Epidermal melanocyte (primary cell): ENCODE measurements at regions not wholly inside any gene's neighbourhood (a gene's known extent, or its start where the extent isn't known, plus 50 kb on each side); places are given as distances from the start of the nearest gene placed in this dataset.

ENCODE experiments used
- DNase-seq: peaks from one replicate; pipeline ENCODE4 v3.0.0; 2011; ENCODE audit warnings: low spot score; ENCODE audit not compliant: insufficient read length

DNA sequence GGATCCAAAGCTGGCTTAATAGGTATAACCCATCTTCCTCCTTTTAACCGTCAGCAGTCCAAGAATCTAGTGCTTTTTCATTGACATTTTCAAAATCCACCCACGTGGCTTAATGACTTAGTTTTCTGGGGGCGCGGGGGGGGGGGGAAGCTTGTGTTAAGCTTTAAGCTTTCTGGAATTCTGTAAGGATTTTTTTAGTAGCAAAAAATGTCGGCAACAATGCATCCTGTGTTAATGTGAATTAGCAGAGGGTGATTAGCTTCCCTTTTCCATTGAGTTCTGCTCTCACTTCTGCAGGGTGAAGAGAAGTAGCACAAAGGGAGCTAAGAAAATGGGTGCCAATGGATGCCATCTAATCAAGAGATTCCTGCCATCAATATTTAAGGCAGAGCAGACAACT is 348.2 kb downstream of the SAMD5 start:
- DNase-seq, result no peak

DNA sequence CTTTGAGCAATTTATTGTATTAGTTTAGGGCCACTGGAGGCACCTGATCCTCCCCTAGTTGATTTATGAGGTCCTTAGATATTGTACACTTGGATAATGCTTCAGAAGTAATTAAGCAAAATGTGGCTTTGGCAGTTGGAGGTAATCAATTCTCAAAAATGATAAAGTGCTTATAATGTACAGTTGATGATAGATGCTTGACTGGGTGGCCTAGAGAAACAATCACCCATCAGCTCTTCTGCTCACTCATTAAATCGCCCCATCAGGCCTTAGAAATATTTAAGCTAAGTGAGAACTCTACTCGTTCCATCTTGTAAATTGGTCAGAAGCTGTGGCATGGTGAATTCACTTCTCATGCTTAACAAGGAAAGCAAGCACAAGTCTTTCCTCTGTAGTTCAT is 349.9 kb downstream of the SAMD5 start:
- no peak for DNase-seq

DNA sequence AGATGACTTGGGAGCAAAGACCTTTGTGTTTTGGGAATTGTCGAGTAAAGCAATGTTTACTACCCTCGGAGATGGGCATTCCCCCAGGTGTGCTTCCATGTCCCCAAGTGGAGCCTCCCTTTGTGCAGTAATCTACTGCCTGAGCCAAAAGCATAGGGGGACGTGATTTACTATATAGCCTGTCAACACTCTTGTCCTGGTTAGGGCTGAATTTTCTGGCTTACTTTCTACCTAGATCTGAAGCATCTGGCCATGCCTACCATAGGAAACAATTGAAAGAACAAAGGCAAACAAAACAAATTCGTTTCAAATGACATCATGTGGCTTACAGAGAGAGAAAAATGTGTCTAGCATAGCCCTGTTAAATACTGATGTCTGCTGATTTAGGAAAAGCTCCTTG is 350.6 kb downstream of the SAMD5 start:
- DNase-seq, result no peak

DNA sequence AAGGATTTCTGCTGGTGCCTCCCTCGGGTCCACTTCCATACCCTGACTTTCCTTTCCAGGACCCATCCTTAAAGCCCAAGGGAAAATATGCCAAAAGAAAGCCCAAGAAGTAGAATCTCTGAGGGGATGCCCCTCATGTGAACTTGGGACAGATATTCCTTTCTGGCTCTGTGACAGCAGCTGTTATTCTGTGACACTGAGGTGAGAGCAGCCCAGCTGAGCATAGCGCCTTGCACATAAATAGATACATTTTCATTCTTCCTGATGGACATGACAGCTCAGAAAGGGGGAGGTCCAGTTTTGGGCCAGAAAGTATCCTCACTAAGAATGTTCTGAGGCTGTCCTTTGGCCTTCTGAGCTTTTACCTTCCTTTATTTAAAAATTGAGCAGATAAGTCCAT is 353.2 kb downstream of the SAMD5 start:
- DNase-seq, result no peak

DNA sequence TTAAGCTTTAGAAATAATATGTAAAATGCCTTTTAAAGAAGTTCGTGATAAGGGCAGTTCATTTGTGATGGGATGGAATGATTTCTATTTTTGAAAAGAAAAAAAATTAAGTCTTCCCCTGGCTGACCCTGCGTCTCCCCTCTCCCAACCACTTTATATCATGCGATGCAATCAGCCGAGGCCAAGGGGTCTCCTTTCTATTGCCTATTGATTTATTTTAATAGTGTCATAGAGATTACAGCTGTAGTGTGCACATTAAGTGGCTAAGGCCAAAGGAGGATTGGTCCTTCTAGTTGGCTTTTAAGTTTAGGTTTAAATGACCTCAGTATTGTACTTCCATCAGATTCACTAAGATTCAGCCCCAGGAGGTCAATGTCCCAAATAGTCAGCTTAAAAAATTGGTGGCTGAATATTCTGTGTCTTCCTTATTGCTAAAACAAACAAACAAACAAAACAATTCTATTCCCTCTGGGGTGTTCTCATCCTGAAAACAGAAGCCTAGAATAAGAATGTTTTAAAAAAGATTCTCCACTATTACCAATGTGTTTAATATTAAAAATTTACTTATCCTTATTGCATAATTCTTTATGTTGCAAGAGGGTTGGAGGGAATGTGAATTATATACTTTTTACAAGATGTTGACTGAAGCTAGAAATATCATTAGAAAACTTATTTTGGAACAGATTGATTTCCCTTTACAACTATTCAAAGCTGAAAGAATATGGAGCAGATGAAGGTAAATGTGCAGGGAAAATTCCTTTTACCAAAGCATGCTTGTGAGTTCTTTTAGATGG is 359.1 kb downstream of the SAMD5 start:
- no peak for DNase-seq

DNA sequence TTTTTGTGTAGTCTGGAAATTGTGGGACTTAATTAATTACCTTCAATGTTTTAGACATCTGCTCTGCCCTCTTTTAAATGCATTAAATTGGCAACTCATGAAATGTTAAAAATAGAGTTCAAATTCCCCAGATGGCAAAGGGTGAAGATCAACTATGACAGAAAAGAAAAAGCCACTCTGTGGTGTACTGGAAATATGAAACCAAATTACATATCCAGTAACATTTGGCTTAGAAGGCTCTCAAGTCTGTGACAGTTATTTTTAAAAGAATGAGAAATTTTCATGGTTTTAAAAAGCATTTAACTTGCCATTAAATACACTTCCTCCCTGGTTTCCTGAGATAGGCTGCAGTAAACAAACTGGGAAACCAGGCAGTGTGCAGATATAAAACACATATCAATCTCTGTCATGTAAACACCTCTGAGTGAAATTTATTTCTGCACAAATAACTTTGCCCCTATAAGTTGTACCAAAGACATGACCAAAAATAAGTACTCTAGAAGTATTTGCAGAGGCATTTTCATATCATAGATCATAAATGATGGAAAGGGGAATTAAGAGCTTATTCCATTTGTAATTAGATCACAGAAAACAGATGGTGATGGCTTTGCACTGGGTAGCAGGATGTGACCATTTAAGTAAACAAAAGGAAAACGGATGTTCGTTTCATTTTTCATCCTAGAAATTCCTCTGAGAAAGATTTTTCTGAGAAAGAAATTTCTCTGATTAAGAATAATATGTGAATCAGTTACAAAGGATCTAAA is 360.1 kb downstream of the SAMD5 start:
- DNase-seq, result no peak

DNA sequence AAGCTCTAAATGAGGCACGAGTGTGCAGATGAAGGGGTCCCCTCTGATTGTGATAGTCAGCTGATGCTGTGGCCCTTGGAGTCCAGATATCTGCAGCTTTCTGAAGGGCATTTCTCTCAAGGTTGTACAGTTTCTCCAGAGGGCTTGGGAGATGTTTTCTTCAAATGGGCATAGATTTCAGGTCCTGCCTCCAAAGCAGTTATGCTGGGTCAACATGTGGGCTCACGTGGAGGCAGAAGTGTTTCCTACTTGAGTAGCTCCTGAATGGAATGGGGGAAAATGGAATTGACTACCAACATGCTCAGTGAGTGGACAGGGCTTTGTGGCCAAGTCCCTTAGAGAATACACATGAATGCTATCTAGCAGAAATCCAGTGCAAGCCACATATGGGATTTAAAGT is 360.7 kb downstream of the SAMD5 start:
- DNase-seq, result no peak

DNA sequence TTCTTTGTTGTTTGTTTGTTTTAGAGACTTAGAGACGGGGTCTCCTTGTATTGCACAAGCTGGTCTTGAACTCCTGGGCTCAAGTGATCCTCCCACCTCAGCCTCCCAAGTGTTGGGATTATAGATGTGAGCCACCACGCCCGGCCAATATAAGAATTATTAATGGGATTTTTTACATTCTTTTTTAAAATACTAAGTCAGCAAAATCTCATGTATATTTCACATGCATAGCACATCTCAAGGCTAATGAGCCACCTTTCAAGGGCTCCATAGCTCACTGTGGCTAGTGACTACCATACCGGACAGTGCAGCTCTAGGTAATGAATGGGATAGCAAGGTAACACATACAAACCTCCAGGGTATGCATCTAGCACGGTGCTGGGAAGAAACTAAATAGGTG is 361.4 kb downstream of the SAMD5 start:
- DNase-seq, result no peak

DNA sequence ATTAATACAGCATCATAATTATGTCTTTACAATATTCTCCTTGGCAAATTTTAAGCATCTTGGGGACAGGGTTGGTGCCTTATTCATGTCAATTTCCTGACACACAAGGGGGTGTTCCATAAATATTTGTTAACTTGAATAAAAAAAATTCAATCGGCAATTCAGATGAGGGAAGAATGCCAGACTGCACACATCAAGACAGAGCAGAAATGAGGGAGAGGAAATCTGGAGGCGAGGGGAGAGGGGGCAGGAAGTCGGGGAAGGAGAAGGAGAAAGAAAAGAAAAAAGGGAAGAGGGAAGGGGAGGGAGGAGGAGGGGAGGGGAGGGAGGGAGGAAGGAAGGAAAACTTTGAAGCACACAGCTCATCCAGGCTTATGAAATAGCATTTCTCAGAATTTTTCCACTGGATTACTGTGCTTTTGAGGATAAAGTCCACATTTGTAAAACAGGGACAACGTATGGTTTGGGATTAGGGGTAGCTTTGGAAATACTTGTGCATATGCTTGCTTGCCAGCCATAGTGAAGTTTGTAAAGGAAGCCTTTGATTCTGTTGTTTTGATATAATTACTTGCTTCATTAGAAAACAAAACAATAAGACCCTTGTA is 362.1 kb downstream of the SAMD5 start:
- no peak for DNase-seq

DNA sequence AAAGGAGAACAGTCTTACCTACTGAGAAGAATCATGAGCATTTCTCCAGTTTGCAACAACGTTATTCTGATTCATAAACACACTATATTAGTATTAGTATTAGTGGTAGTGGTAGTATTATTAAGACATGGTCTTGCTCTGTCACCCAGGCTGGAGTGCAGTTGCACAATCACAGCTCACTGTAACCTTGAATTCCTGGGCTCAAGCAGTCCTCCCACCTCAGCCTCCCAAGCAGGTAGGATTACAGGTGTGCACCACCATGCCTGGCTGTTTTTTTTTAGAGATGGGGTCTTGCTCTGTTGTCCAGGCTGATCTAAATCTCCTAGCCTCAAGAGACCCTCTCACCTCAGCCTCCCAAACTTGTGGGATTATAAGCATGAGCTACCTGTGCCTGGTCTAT is 363.5 kb downstream of the SAMD5 start:
- no peak for DNase-seq

DNA sequence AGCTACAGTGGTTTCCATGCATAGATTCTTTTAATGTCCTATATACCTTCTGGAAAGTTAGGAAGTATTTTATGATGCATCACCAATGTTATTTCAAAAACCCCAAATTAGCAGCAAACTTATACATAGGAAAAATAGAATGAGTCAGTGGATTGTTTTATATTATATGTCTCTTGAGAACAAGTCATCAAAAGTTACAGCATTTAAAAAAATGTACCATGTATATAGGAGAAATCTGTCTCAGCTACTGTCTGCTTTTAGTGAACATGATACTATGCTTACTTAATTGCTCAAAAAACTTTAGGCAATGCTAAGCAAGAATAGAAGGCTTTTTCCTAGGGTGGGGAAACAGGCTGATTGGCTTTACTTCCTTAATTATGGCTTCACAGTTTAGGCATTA is 365.3 kb downstream of the SAMD5 start:
- no peak for DNase-seq

DNA sequence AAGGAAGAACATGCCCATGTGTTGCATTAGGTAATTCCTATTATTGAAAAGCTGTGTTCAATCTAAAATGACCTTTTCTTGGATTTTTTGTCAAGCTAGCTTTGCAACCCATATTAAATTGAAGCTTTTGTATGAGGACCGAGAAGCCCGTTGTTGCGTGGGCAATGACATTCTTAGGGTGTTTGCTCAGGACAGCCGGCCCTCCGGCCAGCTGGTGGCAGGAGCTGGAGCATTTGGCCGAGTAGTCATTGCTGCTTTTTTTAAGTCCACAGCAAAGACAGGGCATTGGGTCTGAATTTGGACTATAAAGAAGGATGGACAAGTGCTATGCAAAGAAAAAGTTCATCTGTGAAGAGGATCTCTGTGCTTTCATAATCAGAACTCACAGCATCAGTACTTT is 365.8 kb downstream of the SAMD5 start:
- no peak for DNase-seq

DNA sequence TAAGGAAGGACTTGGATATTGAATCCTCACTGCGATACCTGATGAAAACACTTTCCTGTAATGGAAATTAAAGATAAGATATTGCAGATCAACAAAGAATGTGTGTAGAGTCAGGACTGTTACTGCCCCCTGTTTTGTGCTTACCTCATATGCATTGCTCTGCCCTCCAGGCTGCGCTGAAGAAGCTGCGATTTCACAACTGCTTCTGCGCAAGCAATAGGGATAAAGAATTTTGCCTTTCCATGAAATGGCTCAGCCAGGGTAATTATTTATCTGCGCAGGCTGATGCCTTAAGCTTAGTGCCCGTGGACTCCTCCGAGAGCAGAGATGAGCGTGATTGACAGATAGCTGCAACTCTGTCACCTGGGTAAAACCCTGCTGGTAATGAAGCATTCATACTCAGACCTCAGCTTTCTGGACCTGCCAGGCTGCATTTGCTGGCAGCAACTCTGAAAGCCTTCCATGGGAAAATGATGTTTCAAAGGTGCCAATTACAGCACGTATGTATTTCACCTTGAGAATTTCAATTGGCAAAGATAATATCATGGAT is 370.6 kb downstream of the SAMD5 start:
- DNase-seq, result no peak

DNA sequence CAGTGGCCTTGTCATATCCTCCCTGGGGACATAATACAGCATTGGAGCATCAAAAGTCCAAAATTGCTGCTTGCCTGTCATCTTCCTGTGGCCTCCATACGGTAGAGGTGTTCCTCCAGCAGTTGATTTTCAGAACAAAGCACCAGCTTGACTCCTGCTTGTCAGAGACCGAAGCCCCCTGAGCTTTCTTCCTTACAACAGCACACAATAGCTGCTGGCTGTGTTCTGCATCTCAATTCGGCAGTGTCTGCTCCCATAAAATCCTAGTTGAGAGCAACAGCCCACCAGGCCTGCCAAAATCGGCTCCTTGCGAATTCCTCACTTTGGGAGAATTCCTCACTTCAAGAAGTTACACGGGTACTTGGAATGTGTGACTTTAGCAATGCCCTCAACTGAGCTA is 372.9 kb downstream of the SAMD5 start:
- no peak for DNase-seq

DNA sequence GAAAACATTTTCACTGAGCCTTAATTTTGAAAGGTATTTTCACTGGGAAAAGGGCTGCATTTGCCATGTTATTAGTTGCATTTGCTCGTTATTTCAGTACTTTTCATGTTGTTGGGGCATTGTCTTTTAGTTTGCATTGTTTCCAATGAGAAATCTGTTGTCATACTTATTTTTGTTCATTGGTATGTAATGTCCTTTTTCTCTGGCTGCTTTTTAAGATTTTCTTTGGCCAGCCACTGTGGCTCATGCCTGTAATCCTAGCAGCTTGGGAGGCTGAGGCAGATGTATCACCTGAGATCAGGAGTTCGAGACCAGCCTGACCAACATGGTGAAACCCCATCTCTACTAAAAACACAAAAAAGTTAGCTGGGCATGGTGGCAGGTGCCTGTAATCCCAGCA is 379.9 kb downstream of the SAMD5 start:
- no peak for DNase-seq

DNA sequence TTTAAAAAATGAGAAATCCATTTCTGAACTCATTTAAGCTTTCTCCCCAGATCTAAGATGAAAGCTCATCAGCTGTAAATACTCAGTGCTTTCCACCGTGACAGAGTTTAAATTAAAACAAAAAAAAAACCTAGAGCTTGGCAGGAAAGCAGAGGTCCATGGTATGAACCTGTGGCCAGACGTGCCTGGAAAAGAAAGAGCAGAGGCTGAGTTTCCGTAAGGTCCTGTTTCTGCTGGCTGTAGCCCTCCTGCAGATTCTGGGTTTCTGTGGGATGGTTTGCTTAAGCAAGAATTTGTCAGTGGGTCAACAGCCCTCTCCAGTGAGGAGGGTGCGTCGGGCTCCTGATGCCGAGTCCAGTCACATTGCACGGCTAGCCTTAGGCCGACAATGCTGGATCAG is 383.2 kb downstream of the SAMD5 start:
- DNase-seq, result no peak

DNA sequence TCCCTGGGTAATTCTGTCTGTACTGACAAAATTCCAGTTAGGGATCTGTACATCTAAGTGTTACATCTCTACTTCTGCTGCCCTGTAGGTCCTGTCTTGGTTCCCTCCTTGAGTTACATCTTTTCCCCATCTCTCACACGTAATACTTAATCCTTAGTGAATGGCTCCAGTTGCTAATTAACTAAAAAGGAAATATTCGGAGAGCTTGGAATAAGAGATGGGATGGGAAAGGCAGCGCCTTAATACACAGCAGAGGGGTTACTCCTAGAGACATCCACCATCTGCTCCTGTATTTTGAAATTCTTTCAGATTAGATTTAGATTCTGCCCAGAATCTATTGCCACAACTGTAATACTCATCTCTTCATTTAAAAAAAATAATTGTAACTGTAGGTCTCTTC is 384.0 kb downstream of the SAMD5 start:
- DNase-seq, result no peak

DNA sequence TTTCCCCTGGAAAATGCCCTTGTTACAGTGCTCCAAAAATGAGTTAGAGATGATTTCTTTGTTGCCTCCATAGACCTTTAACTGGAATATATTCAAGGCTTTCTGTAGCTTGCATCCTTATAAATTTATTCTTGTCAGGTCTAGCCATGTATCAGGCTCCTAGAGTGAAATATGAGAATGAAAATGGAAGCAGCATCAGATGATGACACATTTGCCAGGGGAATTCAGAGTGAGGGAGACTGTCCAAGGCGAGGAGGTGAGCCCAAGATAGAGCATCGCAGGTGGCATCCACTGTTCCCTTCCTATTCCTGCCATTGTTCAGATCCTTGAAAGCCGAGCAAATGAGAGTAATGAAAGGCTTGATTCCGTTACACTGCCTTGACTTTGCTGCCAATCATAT is 386.8 kb downstream of the SAMD5 start:
- no peak for DNase-seq

DNA sequence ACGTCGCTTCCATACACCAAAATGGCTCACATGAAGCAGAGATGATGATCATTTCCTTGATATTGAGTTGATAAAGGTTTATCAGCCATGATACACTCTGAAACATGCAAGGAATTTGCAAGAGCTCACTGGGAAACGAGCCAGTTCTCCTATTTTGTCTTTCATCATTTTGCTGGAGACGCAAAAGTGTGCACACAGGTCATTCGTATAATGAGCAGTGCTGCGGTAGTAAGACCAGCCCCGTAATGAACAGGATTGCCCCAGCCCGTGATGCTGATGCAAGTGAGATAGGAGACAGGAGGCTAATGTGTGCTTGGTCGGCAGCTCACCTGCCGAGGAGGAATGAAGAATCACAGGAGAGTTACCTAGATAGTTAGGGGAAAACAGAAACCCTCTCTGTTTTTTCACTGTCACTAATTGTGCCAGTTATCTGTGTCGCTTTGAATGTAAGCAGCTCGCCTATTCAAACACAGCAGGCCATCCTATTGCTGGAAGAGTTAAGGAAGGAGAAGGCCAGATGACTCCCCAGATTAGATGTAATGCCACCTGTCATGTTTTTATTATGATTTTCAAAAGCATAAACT is 391.8 kb downstream of the SAMD5 start:
- no peak for DNase-seq

DNA sequence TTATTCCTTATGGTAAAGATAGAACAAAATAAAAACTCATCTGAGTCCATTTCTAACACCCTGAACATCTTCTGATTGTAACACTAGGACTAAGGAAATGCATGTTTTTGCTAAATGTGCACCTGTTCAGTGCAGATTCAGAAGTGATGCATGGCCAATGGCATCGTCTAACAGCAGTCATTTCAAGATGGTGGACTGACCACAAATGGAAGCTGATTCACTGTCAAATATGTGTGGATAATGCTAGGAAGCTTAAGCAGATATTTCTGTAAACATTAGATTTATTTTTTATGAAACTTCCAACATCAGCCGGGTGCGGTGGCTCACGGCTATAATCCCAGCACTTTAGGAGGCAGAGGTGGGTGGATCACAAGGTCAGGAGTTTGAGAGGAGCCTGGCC is 394.8 kb downstream of the SAMD5 start:
- DNase-seq, result no peak

DNA sequence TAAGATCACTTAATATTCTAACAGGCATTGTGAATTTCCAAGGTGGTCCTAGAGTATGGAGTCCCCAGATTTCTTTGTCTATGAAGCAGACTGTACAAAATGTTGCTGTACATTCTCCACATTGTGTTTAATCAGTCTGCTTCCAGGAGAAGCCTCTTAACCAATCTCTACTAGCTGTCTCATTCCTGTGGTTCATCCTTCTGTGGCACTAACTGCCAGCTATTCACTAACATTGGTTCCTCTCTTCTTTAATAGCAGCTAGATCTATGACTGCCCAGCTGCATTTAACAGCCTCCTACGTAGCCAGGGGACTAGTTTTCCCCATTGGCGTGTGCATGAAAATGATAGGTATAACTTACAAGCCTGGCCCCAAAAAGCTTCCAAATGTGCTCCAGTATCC is 395.4 kb downstream of the SAMD5 start:
- DNase-seq, result no peak

DNA sequence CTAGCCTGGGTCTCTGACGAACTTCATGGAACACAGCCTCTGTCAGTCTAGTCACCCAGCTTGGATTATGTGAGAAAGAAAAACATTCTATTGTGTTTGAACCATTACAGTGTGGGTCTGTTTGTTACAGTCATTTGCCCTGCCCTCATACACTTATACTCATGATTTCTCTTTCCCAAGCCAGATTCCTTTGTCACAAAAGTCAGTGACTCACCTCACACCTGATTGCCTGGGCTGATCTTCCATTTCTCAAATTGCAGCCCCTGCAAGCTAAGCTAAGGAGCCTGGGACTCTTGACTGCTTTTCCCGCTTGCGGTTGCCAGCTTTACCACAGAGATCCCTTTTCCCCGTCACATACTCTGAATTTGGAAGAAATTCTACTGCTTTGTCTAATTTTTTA is 395.9 kb downstream of the SAMD5 start:
- DNase-seq, result no peak
